GM12874 (cell line): ENCODE measurements at regions not wholly inside any gene's neighbourhood (a gene's known extent, or its start where the extent isn't known, plus 50 kb on each side); places are given as distances from the start of the nearest gene placed in this dataset.

Source experiments
- CTCF ChIP-seq: IDR thresholded peaks from 2 replicates; pipeline ENCODE4 v1.5.1; 2011; ENCODE audit warnings: low read depth, mild to moderate bottlenecking, control low read depth, low read length, moderate library complexity; ENCODE audit not compliant: insufficient read depth

GRCh38 chrX:65971151-65971550, 68.7 kb downstream of the VSIG4 start:
- no peak for TF ChIP-seq CTCF

GRCh38 chrX:65961714-65962113, 78.2 kb downstream of the VSIG4 start:
- no peak for TF ChIP-seq CTCF

- TF ChIP-seq CTCF, result no peak
Measured at GRCh38 chrX:65948103-65948502, 91.8 kb downstream of the VSIG4 start.

GRCh38 chrX:65941775-65942174, 98.1 kb downstream of the VSIG4 start:
- no peak for TF ChIP-seq CTCF

GRCh38 chrX:65933085-65933589, 106.7 kb downstream of the VSIG4 start:
- TF ChIP-seq CTCF, result no peak

- no peak for TF ChIP-seq CTCF
Measured at GRCh38 chrX:65932173-65933084, 107.5 kb downstream of the VSIG4 start.

GRCh38 chrX:65928522-65928921, 111.4 kb downstream of the VSIG4 start:
- TF ChIP-seq CTCF, result no peak
